Lower leg skin (tissue), 3 donors: ENCODE measurements at regions not wholly inside any gene's neighbourhood (a gene's known extent, or its start where the extent isn't known, plus 50 kb on each side); places are given as distances from the start of the nearest gene placed in this dataset.

Experiments
- CTCF ChIP-seq, 3 donors: fragments of 450-650 bp; IDR thresholded peaks; one replicate each; pipeline ENCODE4 v1.5.1; 2016; ENCODE audit warnings: antibody characterized with exemption in 3 of 3, mild to moderate bottlenecking in 3 of 3, moderate library complexity in 2 of 3
- POLR2A ChIP-seq, 2 donors: fragments of 450-650 bp; IDR thresholded peaks; one replicate each; pipeline ENCODE4 v1.6.1; 2016 to 2017; ENCODE audit warnings: antibody characterized with exemption in 2 of 2, mild to moderate bottlenecking in 1 of 2, moderate library complexity in 1 of 2

GRCh38 chrX:46407036-46407752, 138.0 kb downstream of the ZNF674 start:
- TF ChIP-seq CTCF (IDR thresholded peaks at IDR 0.05), result no peak
- TF ChIP-seq POLR2A (IDR thresholded peaks at IDR 0.05), result no peak
